CD4-positive, alpha-beta memory T cell (primary cell): ENCODE measurements at regions not wholly inside any gene's neighbourhood (a gene's known extent, or its start where the extent isn't known, plus 50 kb on each side); places are given as distances from the start of the nearest gene placed in this dataset.

Experiments
- CTCF ChIA-PET: fragments of 350-600 bp; sonication (Branson Sonifier 250); formaldehyde crosslinking; loops from one replicate; lab custom pipeline; 2021; ENCODE audit warnings: inconsistent platforms; ENCODE audit not compliant: partially characterized antibody; lab: Charles Lee
- POLR2A ChIA-PET: fragments of 350-600 bp; sonication (Branson Sonifier 250); formaldehyde crosslinking; loops from one replicate; lab custom pipeline; 2021; ENCODE audit not compliant: partially characterized antibody; lab: Charles Lee
- DNase-seq, 5 donors: peaks; one replicate each; pipeline versions ENCODE4 v3.0.0 to v3.0.0-alpha.2; 2020 to 2022; ENCODE audit warnings: mixed read lengths in 1 of 5
- H3K27ac ChIP-seq: one replicate; pipeline ENCODE4 v1.7.0; 2013; ENCODE audit warnings: low read depth, low read length
- H3K27me3 ChIP-seq: 2 replicates; pipeline ENCODE4 v1.7.0; 2013; ENCODE audit warnings: mild to moderate bottlenecking, low read length, moderate library complexity; ENCODE audit not compliant: insufficient read depth
- H3K36me3 ChIP-seq: 2 replicates; pipeline ENCODE4 v1.7.0; 2013; ENCODE audit warnings: mild to moderate bottlenecking, low read length, moderate library complexity; ENCODE audit not compliant: insufficient read depth
- H3K4me1 ChIP-seq: 2 replicates; pipeline ENCODE4 v1.7.0; 2013; ENCODE audit warnings: mild to moderate bottlenecking, low read length, moderate library complexity; ENCODE audit not compliant: insufficient read depth
- H3K4me3 ChIP-seq, 2 donors: one replicate each; pipeline ENCODE4 v1.7.0; 2013; ENCODE audit warnings: low read length in 2 of 2, mild to moderate bottlenecking in 1 of 2
- H3K9me3 ChIP-seq, 2 donors: one replicate each; pipeline ENCODE4 v1.7.0; 2013; ENCODE audit warnings: low read length in 2 of 2, control low read depth in 1 of 2; ENCODE audit not compliant: control insufficient read depth in 1 of 2
- H3K27ac Mint-ChIP-seq, 7 donors: one replicate each; pipeline ENCODE4 v1.8.0; 2020 to 2021; ENCODE audit warnings: mixed read lengths in 7 of 7, mild to moderate bottlenecking in 6 of 7, inconsistent platforms in 3 of 7, moderate library complexity in 3 of 7
- H3K27me3 Mint-ChIP-seq, 2 donors: one replicate each; pipeline ENCODE4 v1.8.0; 2020 to 2021; ENCODE audit warnings: mixed read lengths in 2 of 2
- H3K36me3 Mint-ChIP-seq, 2 donors: one replicate each; pipeline ENCODE4 v1.8.0; 2020 to 2021; ENCODE audit warnings: mixed read lengths in 2 of 2, inconsistent platforms in 1 of 2, mild to moderate bottlenecking in 1 of 2
- H3K4me1 Mint-ChIP-seq, 4 donors: one replicate each; pipeline ENCODE4 v1.8.0; 2020 to 2021; ENCODE audit warnings: mixed read lengths in 4 of 4, mild to moderate bottlenecking in 1 of 4
- H3K4me3 Mint-ChIP-seq, 8 donors: one replicate each; pipeline ENCODE4 v1.8.0; 2020 to 2021; ENCODE audit warnings: mixed read lengths in 8 of 8, mild to moderate bottlenecking in 7 of 8, moderate library complexity in 6 of 8, inconsistent platforms in 3 of 8
- H3K9me3 Mint-ChIP-seq, 8 donors: one replicate each; pipeline ENCODE4 v1.8.0; 2020 to 2021; ENCODE audit warnings: mixed read lengths in 8 of 8, mild to moderate bottlenecking in 5 of 8, inconsistent platforms in 3 of 8, moderate library complexity in 1 of 8
- intact Hi-C: fragments of 100-400 bp; cut with micrococcal nuclease; formaldehyde crosslinking; loops from one replicate; pipeline ENCODE4 v1.15.1; 2023

- Histone ChIP-seq H3K36me3 (no peaks in the 10 kb centered on the region), H3K27ac (no peak overlapping the region), H3K4me3 (no peak overlapping the region), H3K27me3 (no peaks in the 10 kb centered on the region), H3K9me3 (no peaks in the 10 kb centered on the region), H3K4me1 (no peaks in the 10 kb centered on the region)
- no peaks in the 10 kb centered on the region for H3K36me3 Mint-ChIP-seq
- no peaks in the 10 kb centered on the region for H3K4me1 Mint-ChIP-seq
- peaks cover 9 to 13% of the 10 kb centered on the region in 2 donors for H3K27me3 Mint-ChIP-seq
- H3K9me3 Mint-ChIP-seq: peaks cover 0 to 2% (median 0%) of the 10 kb centered on the region in 8 donors
- no peak overlapping the region for H3K4me3 Mint-ChIP-seq
- intact Hi-C loops: no loop called here
- no peak for DNase-seq
- no peak overlapping the region for H3K27ac Mint-ChIP-seq
- ChIA-PET POLR2A (no interaction called here), CTCF (no interaction called here)
Measured at GRCh38 chr9:99533421-99533820, 288.3 kb upstream of the NR4A3 start.

GRCh38 chr9:99537996-99538395 is 283.7 kb upstream of the NR4A3 start:
- H3K4me3 ChIP-seq: no peak overlapping the region
- no peak for DNase-seq
- Mint-ChIP-seq H3K27ac (no peak overlapping the region), H3K27me3 (peaks cover 5 to 10% of the 10 kb centered on the region in 2 donors), H3K9me3 (no peaks in the 10 kb centered on the region), H3K4me3 (no peak overlapping the region), H3K36me3 (no peaks in the 10 kb centered on the region), H3K4me1 (no peaks in the 10 kb centered on the region)
- ChIA-PET CTCF (no interaction called here), POLR2A (no interaction called here)
- H3K27ac ChIP-seq: no peak overlapping the region
- intact Hi-C loops: no loop called here
- no peaks in the 10 kb centered on the region for H3K4me1 ChIP-seq
- no peaks in the 10 kb centered on the region for H3K36me3 ChIP-seq
- no peaks in the 10 kb centered on the region for H3K27me3 ChIP-seq
- no peaks in the 10 kb centered on the region for H3K9me3 ChIP-seq

GRCh38 chr9:99544526-99544925 is 277.2 kb upstream of the NR4A3 start:
- Histone ChIP-seq H3K4me1 (no peaks in the 10 kb centered on the region), H3K36me3 (no peaks in the 10 kb centered on the region), H3K27me3 (no peaks in the 10 kb centered on the region), H3K4me3 (no peak overlapping the region), H3K27ac (no peak overlapping the region), H3K9me3 (no peaks in the 10 kb centered on the region)
- no peaks in the 10 kb centered on the region for H3K4me1 Mint-ChIP-seq
- intact Hi-C loops: no loop called here
- ChIA-PET CTCF (no interaction called here), POLR2A (no interaction called here)
- H3K27me3 Mint-ChIP-seq: peaks cover 0 to 3% of the 10 kb centered on the region in 2 donors
- no peak for DNase-seq
- no peak overlapping the region for H3K27ac Mint-ChIP-seq
- H3K36me3 Mint-ChIP-seq: no peaks in the 10 kb centered on the region
- no peak overlapping the region for H3K4me3 Mint-ChIP-seq
- peaks cover 0 to 4% (median under 1%) of the 10 kb centered on the region in 8 donors for H3K9me3 Mint-ChIP-seq

GRCh38 chr9:99549441-99549840 is 272.2 kb upstream of the NR4A3 start:
- no peaks in the 10 kb centered on the region for H3K4me1 ChIP-seq
- POLR2A ChIA-PET: no interaction called here
- Mint-ChIP-seq H3K27me3 (peaks cover 14 to 18% of the 10 kb centered on the region in 2 donors), H3K4me3 (no peak overlapping the region), H3K36me3 (peaks cover 0 to 2% of the 10 kb centered on the region in 2 donors), H3K27ac (no peak overlapping the region), H3K9me3 (peaks cover 7 to 44% (median 26%) of the 10 kb centered on the region in 8 donors), H3K4me1 (no peaks in the 10 kb centered on the region)
- H3K9me3 ChIP-seq: no peaks in the 10 kb centered on the region
- intact Hi-C loops: no loop called here
- no peak overlapping the region for H3K4me3 ChIP-seq
- H3K36me3 ChIP-seq: no peaks in the 10 kb centered on the region
- CTCF ChIA-PET: no interaction called here
- no peak for DNase-seq
- no peaks in the 10 kb centered on the region for H3K27me3 ChIP-seq
- H3K27ac ChIP-seq: no peak overlapping the region

GRCh38 chr9:99555792-99556191 is 265.9 kb upstream of the NR4A3 start:
- ChIA-PET CTCF (no interaction called here), POLR2A (no interaction called here)
- no peaks in the 10 kb centered on the region for H3K4me1 Mint-ChIP-seq
- no peak overlapping the region for H3K4me3 Mint-ChIP-seq
- no peak overlapping the region for H3K27ac Mint-ChIP-seq
- H3K4me1 ChIP-seq: no peaks in the 10 kb centered on the region
- H3K9me3 Mint-ChIP-seq: peaks cover 4 to 38% (median 20%) of the 10 kb centered on the region in 8 donors
- no peaks in the 10 kb centered on the region for H3K36me3 ChIP-seq
- no peaks in the 10 kb centered on the region for H3K9me3 ChIP-seq
- intact Hi-C loops: no loop called here
- H3K36me3 Mint-ChIP-seq: no peaks in the 10 kb centered on the region
- no peak overlapping the region for H3K27ac ChIP-seq
- DNase-seq: no peak
- peaks cover 16 to 18% of the 10 kb centered on the region in 2 donors for H3K27me3 Mint-ChIP-seq
- H3K27me3 ChIP-seq: no peaks in the 10 kb centered on the region
- H3K4me3 ChIP-seq: no peak overlapping the region

- POLR2A ChIA-PET: no interaction called here
- no peak for DNase-seq
- no peaks in the 10 kb centered on the region for H3K36me3 ChIP-seq
- H3K4me1 ChIP-seq: no peaks in the 10 kb centered on the region
- H3K27me3 Mint-ChIP-seq: peaks cover 14 to 16% of the 10 kb centered on the region in 2 donors
- no peak overlapping the region for H3K27ac ChIP-seq
- CTCF ChIA-PET: no interaction called here
- H3K36me3 Mint-ChIP-seq: no peaks in the 10 kb centered on the region
- intact Hi-C loops: no loop called here
- no peak overlapping the region for H3K27ac Mint-ChIP-seq
- no peak overlapping the region for H3K4me3 ChIP-seq
- peaks cover 4 to 27% (median 14%) of the 10 kb centered on the region in 8 donors for H3K9me3 Mint-ChIP-seq
- no peaks in the 10 kb centered on the region for H3K4me1 Mint-ChIP-seq
- no peaks in the 10 kb centered on the region for H3K27me3 ChIP-seq
- H3K9me3 ChIP-seq: no peaks in the 10 kb centered on the region
- H3K4me3 Mint-ChIP-seq: no peak overlapping the region
Measured at GRCh38 chr9:99556998-99557397, 264.7 kb upstream of the NR4A3 start.

- CTCF ChIA-PET: no interaction called here
- Histone ChIP-seq H3K4me1 (no peaks in the 10 kb centered on the region), H3K4me3 (no peak overlapping the region), H3K27me3 (no peaks in the 10 kb centered on the region), H3K36me3 (no peaks in the 10 kb centered on the region), H3K27ac (no peak overlapping the region), H3K9me3 (no peaks in the 10 kb centered on the region)
- POLR2A ChIA-PET: no interaction called here
- DNase-seq: no peak
- peaks cover 9 to 12% of the 10 kb centered on the region in 2 donors for H3K27me3 Mint-ChIP-seq
- peaks cover 0 to 19% (median 10%) of the 10 kb centered on the region in 8 donors for H3K9me3 Mint-ChIP-seq
- intact Hi-C loops: no loop called here
- no peak overlapping the region for H3K27ac Mint-ChIP-seq
- H3K4me1 Mint-ChIP-seq: no peaks in the 10 kb centered on the region
- no peak overlapping the region for H3K4me3 Mint-ChIP-seq
- H3K36me3 Mint-ChIP-seq: no peaks in the 10 kb centered on the region
Measured at GRCh38 chr9:99557816-99558215, 263.9 kb upstream of the NR4A3 start.

GRCh38 chr9:99559776-99560175 is 261.9 kb upstream of the NR4A3 start:
- Histone ChIP-seq H3K27me3 (no peaks in the 10 kb centered on the region), H3K4me3 (no peak overlapping the region), H3K9me3 (no peaks in the 10 kb centered on the region), H3K4me1 (no peaks in the 10 kb centered on the region), H3K27ac (no peak overlapping the region), H3K36me3 (no peaks in the 10 kb centered on the region)
- Mint-ChIP-seq H3K36me3 (no peaks in the 10 kb centered on the region), H3K9me3 (peaks cover 0 to 11% (median 6%) of the 10 kb centered on the region in 8 donors), H3K27ac (no peak overlapping the region), H3K4me1 (no peaks in the 10 kb centered on the region), H3K4me3 (no peak overlapping the region), H3K27me3 (peaks cover 2 to 3% of the 10 kb centered on the region in 2 donors)
- ChIA-PET CTCF (no interaction called here), POLR2A (no interaction called here)
- no peak for DNase-seq
- intact Hi-C loops: no loop called here
